NCI-H2171 (cell line): ENCODE measurements at regions not wholly inside any gene's neighbourhood (a gene's known extent, or its start where the extent isn't known, plus 50 kb on each side); places are given as distances from the start of the nearest gene placed in this dataset.

Experiments used
- DNase-seq: peaks from one replicate; lab custom pipeline; 2025; lab: John Stamatoyannopoulos, UW

DNA sequence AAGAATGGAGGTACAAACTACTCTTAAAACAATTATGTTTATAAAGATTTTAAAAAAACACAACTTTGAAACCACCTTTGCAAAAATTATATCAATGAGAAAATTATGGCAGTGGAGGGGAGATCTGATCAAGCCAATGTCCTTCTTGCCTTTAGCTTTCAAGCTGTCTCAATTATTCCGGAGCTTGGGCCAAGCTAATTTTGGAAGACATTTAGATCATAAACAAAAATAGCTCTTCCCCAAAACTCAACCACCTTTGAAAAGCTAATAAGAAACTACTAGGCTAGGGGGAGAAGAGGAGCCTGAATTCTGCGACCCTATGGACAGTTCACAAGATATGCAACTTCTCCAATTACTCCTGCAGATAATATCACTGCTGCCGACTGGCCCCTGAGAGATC lies 263.3 kb downstream of the ICE1 start:
- no peak for DNase-seq

- DNase-seq, result no peak
These were observed 260.7 kb downstream of the ICE1 start for GRCh38 chr5:5683174-5683573.

DNA sequence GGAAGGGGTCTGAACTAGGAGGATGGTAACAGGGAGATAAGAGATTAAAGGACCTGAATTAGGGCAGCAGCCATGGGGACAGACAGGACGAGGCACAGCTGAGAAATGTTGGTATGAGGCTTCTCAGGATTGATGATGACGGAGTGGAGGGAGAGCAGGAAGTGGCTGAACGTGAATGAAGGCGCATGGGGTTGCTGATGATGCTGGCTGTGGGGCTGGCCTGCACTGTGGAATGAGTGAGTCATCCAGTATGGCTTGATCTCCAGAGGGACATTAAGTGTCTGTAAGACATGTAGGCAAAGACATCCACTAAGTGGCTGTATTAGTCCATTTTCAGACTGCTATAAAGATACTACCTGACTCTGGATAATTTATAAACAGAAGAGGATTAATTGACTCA lies 256.4 kb downstream of the ICE1 start:
- DNase-seq, result no peak

DNA sequence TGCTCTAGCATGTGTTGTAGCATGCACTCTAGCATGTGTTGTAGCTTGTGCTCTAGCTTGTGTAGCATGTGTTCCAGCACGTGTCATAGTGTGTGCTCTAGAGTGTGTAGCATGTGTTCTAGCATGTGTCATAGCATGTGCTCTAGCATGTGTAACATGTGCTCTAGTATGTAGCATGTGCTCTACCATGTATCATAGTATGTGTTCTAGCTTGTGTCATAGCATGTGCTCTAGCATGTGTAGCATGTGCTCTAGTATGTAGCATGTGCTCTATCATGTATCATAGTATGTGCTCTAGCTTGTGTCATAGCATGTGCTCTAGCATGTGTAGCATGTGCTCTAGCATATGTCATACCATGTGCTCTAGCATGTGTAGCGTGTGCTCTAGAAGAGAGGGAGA lies 255.3 kb downstream of the ICE1 start:
- DNase-seq, result no peak

GRCh38 chr5:5676218-5676617 lies 253.7 kb downstream of the ICE1 start:
- DNase-seq, result no peak

- DNase-seq, result no peak
These were observed 253.0 kb downstream of the ICE1 start for GRCh38 chr5:5675511-5675910.

- no peak for DNase-seq
These were observed 249.3 kb downstream of the ICE1 start for GRCh38 chr5:5671823-5672222.

DNA sequence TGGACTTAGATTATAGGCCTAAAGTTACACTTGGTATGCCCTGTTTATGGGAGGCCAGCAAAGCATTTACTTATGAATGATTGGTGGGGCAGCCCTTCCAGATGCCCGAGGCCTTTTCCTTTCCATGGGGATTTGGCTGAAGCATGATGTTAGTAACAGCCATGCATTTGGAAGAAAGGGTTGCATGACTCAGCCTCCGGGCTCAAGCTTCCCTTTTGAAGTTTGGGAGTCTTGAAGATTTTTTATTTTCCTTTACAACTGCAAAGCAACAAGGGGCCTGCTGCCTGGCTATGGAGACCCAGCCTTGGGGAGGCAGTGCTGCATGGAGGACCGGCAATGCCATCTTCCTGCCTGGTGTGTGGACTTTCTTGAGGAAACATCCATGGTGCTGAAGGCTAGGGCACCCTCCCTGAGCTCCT lies 244.7 kb downstream of the ICE1 start:
- no peak for DNase-seq

DNA sequence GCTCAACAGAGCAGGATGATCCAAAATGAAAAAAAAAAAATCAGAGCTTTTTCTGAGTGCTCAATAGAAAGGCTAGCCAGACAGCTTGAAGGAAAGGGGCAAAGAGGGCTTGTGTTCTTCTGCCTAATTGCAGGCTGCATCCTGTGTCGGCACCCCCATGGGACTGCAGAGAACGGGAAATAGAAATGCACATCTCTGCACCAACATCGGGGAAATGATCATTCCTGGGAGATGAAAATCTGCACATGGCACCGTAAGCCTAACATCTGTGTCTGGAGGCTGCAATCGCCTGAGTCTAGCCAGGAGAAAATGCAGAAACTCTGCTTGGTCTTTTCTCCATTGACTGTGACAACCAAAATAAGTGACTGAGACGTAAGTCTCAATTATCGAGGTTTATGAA lies 243.9 kb downstream of the ICE1 start:
- no peak for DNase-seq

DNA sequence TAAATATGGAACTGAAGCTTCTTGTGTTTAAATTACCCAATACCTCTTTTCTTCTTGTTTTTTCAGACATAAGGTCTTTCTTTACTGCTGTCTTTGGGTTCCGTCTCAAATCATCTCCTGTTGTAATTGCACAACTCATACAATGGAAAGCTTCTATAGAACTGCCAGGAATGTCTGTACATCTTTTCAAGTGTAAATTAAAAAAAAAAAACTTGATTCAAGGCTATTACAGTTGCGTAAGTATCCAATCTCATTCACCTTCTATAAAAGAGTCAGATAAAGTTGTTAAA lies 243.5 kb downstream of the ICE1 start:
- no peak for DNase-seq

- no peak for DNase-seq
These were observed 243.0 kb downstream of the ICE1 start for GRCh38 chr5:5665225-5666075.

DNA sequence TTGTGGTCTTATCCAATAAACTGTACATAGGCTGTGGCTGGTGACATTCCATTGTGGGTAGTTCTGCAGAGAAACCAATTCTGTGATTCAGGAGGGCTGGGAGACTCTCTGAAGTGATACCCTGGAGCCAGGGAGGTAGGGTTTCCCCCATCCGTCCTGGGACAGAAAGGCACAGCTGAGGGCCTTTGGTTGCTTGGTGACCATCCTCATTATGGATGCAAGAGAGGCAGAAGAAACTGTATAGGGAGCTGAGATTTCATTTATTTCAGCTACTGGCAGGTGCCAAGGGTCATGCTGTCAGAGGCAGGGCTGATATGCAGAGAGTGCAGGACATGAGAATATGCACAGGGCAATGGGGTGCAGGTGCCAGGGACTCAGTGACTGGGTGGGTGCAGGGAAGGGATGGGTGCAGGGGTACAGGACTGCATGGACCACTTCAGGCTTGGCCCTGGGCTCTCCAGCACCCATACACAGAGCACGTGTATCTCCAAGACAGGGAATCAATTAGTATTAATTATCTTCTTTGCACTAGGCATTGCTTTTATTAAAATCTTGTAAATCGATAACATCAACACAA lies 236.5 kb downstream of the ICE1 start:
- DNase-seq, result no peak

- no peak for DNase-seq
These were observed 235.7 kb downstream of the ICE1 start for GRCh38 chr5:5658226-5658625.

DNA sequence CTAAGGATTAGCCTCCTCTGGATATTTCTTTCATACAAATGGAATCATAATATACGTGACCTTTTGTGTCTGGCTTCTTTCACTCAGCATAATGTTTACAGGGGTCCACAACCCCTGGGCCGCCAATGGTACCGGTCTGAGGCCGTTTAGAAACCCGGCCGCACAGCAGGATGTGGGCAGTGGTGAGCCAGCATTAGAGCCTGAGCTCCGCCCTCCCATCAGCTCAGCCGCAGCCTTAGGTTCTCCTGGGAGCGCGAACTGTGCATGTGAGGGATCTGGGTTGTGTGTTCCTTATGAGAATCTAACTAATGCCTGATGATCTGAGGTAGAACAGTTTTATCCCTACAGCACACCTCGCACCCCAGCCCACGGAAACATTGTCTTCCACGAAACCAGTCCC lies 229.7 kb downstream of the ICE1 start:
- no peak for DNase-seq

DNA sequence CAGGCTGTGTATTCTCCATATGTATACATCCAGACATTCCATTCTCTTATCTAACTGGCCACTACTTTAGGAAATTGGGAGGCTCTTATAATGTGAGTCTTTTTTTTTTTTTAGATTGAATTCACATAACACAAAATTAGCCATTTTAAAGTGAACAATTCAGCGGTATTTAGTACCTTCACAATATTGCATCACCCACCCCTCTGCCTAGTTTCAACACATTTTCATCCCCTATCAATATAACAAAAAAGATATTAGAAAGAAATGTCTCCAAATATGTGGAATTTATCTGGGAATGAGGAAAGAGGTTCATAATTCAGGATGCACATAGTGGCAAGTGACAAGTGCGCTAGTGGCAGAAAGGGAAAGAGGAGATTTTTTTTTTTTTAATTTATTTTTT lies 228.5 kb downstream of the ICE1 start:
- DNase-seq, result no peak

GRCh38 chr5:5650242-5650641 lies 227.8 kb downstream of the ICE1 start:
- no peak for DNase-seq

- DNase-seq, result no peak
These were observed 227.2 kb downstream of the ICE1 start for GRCh38 chr5:5649641-5650040.

- no peak for DNase-seq
These were observed 226.2 kb downstream of the ICE1 start for GRCh38 chr5:5648694-5649093.

- DNase-seq, result no peak
These were observed 223.4 kb downstream of the ICE1 start for GRCh38 chr5:5645891-5646290.

DNA sequence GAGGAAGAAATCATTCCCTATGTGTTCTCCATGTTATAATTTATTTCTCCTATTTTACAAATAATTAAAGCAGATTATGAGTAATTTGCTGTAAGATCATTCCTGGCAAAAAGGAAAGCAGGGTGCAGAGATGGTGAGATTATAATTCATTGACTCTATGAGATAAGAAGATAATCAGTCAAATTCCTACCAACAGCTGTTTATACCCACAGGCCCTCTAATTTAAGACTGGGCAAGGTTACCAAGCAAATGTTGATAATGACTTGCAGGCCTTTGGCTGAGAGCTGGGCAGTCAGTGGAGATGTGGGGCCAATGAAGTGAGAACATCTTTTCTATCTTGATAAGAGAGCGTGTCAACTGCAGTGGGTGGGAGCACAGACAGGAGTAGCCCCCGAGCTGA lies 222.7 kb downstream of the ICE1 start:
- DNase-seq, result no peak

GRCh38 chr5:5644249-5644648 lies 221.8 kb downstream of the ICE1 start:
- no peak for DNase-seq

DNA sequence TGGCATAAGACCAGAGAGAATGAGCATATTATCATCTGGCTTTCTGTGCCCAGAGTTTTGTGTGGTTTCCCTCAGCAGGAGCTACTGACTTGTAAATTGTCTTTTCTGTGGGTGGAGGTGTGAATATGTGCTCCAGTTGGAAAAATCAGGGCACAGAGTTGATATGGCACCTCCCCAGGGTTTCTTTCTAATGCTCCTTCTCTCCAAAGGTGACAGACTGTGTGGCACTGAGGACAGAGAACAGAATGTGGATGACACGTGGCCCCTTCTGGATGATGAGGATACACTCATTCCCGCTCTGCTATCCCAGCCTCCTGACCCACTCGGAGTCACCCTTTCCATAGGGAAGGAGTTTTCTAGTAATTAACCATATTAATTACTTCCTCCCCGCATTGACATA lies 221.0 kb downstream of the ICE1 start:
- DNase-seq, result no peak

DNA sequence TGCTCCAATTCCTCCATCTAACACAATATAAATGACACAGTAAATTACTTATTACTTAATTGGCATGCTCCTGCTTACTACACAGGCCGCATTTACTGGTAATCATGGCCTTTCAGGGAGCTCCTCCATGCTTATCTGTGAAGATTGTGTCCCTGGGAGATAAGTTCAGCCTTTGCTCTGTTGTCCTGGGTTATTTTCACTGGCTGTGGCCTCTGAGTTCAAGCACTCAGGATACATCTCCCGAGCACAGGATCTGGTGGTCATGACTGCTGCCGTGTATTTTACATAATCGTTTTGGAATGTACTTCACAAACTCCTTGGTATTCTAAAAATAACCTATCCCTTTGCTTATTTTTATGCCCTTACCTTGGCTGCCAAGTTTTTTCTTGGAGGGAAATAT lies 215.7 kb downstream of the ICE1 start:
- DNase-seq, result no peak

- no peak for DNase-seq
These were observed 214.7 kb downstream of the ICE1 start for GRCh38 chr5:5637173-5637572.
